DMS 273 treated with DMSO at 0.1 percent for 48 hours (cell line): ENCODE measurements at regions not wholly inside any gene's neighbourhood (a gene's known extent, or its start where the extent isn't known, plus 50 kb on each side); places are given as distances from the start of the nearest gene placed in this dataset.
"Not testable (repeated sequence)": the region's sequence is repeated elsewhere in the genome, so short reads cannot be mapped to it uniquely, and the experiment has no call there.

Experiments
- DNase-seq: peaks from one replicate; lab custom pipeline; 2025; lab: John Stamatoyannopoulos, UW

- no peak for DNase-seq
These were observed 56.1 kb downstream of the GPR85 start for GRCh38 chr7:113030489-113030888.

- DNase-seq, result no peak
These were observed 59.7 kb downstream of the GPR85 start for GRCh38 chr7:113026941-113027340.

- not testable (repeated sequence) for DNase-seq
These were observed 69.3 kb downstream of the GPR85 start for GRCh38 chr7:113017144-113017857.

GRCh38 chr7:113015034-113015645 lies 71.5 kb downstream of the GPR85 start:
- no peak for DNase-seq

- no peak for DNase-seq
These were observed 72.7 kb downstream of the GPR85 start for GRCh38 chr7:113013761-113014449.

- not testable (repeated sequence) for DNase-seq
These were observed 73.8 kb downstream of the GPR85 start for GRCh38 chr7:113012862-113013261.

GRCh38 chr7:113010377-113010776 lies 76.2 kb downstream of the GPR85 start:
- no peak for DNase-seq

GRCh38 chr7:113008755-113009154 lies 77.9 kb downstream of the GPR85 start:
- DNase-seq, result no peak

GRCh38 chr7:113004726-113005454 lies 81.7 kb downstream of the GPR85 start:
- DNase-seq, result no peak

GRCh38 chr7:113000316-113001020 lies 86.2 kb downstream of the GPR85 start:
- no peak for DNase-seq

GRCh38 chr7:112997831-112998230 lies 88.8 kb downstream of the GPR85 start:
- no peak for DNase-seq

- DNase-seq, result no peak
These were observed 90.2 kb downstream of the GPR85 start for GRCh38 chr7:112996331-112996871.

- DNase-seq, result no peak
These were observed 91.4 kb downstream of the GPR85 start for GRCh38 chr7:112995059-112995824.

GRCh38 chr7:112994656-112995055 lies 92.0 kb downstream of the GPR85 start:
- DNase-seq, result no peak

GRCh38 chr7:112990624-112991023 lies 96.0 kb downstream of the GPR85 start:
- DNase-seq, result no peak

GRCh38 chr7:112989531-112989930 lies 97.1 kb downstream of the GPR85 start:
- no peak for DNase-seq

GRCh38 chr7:112987171-112987570 lies 99.5 kb downstream of the GPR85 start:
- DNase-seq, result no peak

- no peak for DNase-seq
These were observed 100.2 kb downstream of the GPR85 start for GRCh38 chr7:112986256-112987031.

GRCh38 chr7:112985377-112985987 lies 101.1 kb downstream of the GPR85 start:
- no peak for DNase-seq
